ENCODE measurements at regions not wholly inside any gene's neighbourhood (a gene's known extent, or its start where the extent isn't known, plus 50 kb on each side); places are given as distances from the start of the nearest gene placed in this dataset.
"Not testable (repeated sequence)": the region's sequence is repeated elsewhere in the genome, so short reads cannot be mapped to it uniquely, and the experiment has no call there.

DNA sequence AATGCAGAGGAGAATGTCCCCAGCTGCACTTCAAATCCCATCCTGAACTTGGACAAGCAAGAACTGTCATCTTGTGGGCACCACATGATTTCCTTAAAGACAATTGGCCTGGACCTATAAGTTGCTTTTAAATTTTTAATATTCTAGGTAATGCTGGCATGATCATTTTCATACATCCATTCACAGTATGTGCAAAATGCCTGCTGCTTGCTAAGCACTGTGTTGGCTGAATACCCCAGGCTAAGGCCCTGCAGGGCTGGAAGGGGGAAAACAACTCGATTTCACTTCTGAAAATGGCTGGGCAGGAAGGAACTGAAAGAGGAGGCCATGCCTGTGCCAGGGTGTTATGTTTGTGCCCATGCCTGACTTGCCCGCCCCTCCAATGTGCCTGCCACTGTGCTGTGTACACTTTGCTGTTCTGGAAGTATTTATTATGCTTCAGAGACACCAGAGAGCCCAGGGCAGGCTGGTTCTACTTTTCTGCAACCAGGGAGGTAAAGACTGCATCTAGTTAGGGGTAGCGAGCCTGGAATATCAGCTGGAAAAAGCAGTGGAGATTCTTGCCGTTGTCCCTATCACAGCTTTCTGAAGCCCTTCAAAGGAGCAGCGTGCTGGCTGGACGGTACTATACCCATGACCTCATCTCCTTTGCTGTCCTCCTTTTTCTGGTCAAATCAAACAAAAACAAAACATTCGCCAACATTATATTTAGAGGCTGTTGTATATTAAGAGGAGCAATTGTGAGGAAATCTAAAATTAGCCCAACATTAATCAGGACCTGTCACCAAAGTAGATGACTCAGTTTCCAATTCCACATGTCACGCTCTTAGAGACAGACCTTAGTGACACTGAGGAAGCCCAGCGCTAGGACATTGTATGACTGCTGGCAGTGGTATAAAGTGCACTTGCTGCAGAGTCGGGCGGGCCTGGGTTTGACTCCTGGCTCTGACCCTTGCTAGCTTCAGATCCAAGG, 158.1 kb downstream of the DDX1 start:
- no peak for FAIRE-seq
- DNase-seq (ENCODE audit: insufficient read length, low spot score): no peak

DNA sequence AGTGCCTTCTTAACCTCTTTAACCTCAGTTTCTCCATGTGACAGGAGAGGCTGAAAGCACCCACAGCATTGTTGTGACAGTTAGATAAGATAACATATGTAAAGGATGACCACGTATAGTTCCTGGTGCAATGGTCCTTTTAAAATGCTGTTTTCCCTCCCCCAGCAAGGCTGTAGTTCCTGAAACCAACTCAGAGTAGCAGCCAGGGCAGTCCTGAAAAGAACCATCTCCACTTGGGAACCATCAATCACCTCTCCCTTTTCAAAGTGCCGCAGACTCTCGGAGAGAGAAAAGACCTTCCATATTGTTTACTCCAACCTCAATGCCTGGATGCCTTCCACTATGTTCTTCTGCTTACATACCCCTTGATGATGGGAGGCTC, 158.8 kb downstream of the DDX1 start:
- FAIRE-seq (no peak), DNase-seq (ENCODE audit: insufficient read length, low spot score) (no peak)

DNA sequence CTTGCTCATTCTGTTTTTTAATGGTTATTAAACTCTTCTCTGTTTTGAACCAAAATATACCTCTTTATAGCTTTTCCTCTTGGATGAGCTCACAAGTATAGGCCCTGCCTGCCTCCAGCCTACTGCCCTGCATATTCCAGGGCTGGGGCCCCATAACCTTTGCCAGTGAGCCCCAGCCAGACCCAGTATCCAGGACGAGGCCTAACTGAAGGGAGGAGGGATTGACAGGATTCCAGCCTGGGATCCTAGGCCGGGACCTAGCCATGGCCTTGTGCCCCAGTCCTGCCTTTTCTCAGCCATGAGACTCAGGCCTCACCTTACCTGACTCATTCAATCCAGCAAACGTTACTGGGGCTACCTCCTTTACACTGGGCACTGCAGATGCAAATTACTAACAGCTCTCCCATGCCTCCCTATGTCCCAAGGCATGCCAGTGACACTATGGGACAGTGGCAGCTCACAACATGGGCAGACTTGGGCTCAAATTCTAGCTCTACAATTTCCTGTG, 159.2 kb downstream of the DDX1 start:
- FAIRE-seq (no peak), DNase-seq (ENCODE audit: insufficient read length, low spot score) (no peak)

DNA sequence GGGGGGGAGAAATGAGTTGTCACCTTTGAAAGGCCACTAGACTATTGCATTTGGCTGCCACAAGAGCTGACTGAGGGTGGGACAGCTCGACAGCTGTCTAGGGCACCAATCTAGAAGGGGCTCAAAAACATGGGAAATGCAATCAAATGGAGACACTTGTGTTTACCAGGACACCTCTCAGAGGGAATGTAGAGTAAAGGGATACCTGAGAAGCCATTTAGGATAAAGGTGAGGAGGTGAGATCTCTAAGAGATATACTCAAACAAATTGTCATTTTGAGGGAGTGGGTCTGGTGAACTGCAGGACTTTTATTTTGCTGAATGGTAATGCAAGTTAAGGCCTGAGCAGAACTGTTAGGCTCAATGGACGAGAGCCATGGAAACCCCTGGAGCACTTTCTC, 159.8 kb downstream of the DDX1 start:
- DNase-seq (ENCODE audit: insufficient read length, low spot score) (no peak), FAIRE-seq (no peak)

DNA sequence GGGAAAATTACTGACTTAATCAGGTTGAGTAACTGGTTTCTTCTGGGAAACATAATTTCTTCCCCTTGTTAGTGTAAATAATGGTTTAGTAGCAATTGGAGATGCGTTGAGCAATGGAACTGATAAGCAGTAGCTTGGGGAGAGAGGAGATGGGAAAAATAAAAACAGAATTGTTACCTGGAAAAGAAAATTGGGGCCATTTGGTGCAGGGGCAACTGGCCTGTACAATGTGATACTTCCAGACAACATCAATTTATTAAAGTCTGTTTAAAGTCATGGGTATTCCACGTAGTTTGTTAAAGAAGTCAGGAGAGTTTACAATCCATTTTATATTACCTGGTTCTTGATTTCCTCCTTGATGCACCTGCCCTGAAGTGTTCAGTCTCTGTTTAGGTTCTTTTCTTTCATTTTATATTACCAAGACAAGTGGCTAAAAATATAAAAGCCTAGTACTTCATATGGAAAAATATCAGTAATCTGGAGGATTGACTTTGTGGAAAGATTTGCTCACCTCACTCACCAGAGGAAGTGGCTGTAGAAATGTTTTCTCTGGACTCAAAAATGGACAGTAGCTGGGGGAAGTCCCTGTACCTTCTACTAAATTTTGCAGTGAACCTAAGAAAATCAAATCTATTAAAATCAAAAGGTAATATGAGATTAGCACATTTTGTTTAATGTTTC, 161.0 kb downstream of the DDX1 start:
- FAIRE-seq (no peak), DNase-seq (ENCODE audit: insufficient read length, low spot score) (no peak)

DNA sequence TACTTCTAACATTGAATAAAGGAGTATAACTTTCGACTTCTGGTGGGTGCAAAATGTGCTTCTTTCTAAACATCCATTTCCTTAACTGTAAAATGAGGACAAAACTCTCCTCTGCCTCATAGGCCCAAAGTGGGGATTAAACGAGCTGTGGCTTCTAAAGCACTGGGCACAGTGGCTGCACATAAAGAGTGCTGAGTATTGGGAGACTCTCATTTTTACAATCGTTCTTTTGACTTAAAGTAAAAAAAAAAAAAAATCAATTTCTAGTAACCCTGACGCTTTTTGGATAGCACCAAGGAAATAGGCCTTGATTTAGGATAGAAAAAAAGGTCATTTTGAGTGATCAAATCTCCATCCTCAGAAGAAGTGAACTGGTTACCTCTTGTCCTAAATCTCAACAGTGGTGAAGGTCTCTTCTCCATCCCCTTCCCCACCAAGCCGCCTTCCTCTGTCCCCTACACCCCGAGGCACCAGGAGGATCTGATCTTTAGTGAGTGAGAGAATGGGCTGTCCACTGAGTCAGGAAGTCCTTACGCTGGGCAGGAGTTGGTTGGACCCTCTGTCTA, 161.6 kb downstream of the DDX1 start:
- FAIRE-seq (no peak), DNase-seq (ENCODE audit: insufficient read length, low spot score) (no peak)

DNA sequence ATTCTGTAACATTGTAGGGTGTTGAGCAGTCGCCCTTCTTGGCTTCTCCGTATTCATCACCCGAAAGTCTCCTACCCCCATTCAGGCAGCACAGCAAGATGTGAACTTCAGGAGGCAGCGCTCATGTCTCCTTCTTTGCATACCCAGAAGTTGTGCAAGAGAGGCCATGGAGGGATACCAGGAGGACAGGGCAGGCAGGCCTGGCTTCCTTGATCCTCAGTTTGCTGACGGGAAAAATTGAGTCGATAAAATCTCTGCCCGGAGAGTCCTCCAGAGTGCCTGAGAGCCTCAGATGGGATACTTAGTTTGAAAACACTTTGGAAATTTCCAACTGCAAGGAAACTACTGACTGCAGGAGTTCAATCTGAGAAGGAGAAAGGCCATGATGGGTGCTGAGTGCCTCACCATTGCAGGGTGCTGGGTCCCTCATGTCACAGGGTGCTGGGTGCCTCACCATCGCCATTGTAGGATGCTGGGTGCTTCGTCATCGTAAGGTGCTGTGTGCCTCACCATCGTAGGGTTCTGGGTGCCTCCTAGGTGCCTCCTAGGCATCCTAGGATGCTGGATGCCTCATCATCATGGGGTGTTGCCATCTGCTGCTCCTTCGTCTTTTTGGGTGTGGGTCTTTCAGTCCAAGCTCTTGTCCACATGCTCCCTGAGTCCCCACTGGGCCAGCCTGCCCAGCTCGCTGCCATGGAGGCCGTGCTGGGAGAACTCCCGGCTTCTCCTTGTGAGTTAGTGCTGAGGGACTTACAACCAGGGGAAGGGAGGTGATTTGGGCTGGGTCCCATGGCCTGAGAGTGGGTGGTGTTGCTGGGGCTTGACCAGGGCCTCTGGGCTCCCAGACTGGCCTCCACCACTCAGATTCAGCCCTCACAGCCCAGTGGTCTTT, 162.4 kb downstream of the DDX1 start:
- DNase-seq (ENCODE audit: insufficient read length, low spot score) (no peak), FAIRE-seq (no peak)

DNA sequence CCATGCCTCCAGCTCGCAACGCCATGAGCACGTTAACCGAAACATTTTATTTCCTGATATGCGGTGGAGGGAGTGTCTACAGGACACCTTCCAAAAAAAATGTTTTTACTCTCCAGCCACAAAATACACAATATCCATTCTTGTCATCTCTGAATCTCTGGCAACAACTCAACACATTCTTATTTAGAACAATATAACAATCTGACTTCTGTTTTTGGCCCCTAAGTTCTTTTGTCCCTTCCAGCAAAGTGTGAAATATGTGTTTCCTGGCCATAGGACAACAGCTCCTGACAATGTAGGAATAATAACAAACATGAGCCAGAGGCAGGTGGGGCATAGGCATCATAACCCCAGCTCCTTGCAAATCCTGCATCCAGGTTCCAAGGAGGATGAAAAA, 163.0 kb downstream of the DDX1 start:
- DNase-seq (ENCODE audit: insufficient read length, low spot score) (no peak), FAIRE-seq (no peak)

DNA sequence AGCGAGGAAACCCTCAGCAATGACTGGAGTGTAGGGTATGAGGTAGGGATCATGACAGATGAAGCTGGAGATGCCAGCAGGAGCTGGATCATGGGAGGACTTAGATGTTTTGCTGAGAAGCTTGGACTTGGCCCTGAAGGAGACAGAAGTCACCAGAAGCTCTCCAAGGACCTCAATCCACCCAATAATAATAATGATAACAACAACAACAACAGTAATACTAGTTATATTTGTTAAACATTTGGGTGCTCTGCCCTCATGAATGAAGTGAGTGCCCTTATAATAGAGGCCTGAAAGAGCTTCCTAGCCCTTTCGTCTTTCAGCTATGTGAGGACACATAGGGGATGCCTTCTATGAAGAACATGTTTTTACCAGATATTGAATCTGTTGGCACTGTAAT, 163.9 kb downstream of the DDX1 start:
- no peak for FAIRE-seq
- no peak for DNase-seq (ENCODE audit: insufficient read length, low spot score)

DNA sequence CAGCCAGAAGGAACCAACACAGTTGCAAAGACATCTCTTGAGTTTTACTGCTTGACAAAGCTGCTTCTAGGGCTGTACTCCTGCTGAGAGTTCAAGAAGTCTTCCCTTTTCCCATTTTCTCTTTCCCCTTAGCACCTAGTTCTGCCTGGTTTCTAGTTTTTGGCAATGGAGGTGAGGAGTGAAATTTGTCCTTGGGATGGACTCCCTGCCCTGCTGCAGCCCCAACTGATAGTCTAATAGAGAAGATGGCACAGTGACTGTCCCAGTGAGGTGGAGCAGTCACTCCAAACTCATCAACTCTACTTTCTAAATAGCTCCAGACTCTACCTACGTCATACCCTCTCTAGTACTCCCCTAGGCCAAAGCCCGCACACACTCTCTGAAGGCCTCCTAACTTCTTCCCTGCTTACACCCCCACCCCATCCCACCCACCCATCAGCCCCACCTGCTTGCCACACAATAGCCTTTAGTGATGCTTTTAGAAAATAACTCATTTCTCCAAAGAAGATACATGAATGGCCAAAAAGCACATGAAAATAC, 164.4 kb downstream of the DDX1 start:
- FAIRE-seq: no peak
- no peak for DNase-seq (ENCODE audit: insufficient read length, low spot score)

DNA sequence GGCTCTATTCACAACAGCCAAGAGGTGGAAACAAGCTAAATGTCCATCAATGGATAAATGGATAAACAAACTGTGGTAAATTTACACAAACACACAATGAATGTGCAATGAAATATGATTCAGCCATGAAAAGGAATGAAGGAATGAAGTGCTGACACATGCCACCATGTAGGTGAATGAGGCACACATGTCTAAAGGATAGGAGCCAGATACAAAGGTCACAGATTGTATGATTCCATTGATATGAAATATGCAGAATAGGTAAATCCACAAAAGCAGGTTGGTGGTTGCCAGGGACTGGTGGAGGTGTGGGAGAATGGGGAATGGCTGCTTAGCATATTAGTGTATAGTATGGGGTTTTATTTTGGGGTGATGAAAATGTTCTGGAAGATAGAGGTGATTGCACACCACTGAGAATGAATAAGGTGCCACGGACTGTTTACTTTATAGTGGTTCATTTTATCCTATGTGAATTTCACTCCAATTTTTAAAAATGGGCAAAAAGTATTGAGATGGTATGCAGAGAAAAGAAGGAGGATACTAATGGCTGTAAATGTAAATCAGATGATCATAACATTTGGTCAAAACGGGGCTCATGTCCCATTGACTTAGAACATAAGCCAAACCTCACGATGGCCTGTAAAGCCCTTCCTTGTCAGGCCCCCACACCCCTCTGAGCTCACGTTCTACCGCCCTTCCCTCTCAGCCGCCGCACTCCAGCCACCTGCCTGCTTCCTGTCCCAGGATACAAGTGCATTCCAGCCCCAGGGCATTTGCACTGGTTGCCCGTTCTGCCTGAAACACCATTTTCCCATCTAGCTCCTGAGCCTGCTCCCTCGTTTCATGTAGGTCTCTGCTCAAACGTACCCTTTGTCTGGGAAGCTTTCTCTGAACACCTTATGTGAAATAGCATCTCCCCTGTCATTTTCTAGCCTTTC, 165.5 kb downstream of the DDX1 start:
- FAIRE-seq (no peak), DNase-seq (ENCODE audit: insufficient read length, low spot score) (no peak)

DNA sequence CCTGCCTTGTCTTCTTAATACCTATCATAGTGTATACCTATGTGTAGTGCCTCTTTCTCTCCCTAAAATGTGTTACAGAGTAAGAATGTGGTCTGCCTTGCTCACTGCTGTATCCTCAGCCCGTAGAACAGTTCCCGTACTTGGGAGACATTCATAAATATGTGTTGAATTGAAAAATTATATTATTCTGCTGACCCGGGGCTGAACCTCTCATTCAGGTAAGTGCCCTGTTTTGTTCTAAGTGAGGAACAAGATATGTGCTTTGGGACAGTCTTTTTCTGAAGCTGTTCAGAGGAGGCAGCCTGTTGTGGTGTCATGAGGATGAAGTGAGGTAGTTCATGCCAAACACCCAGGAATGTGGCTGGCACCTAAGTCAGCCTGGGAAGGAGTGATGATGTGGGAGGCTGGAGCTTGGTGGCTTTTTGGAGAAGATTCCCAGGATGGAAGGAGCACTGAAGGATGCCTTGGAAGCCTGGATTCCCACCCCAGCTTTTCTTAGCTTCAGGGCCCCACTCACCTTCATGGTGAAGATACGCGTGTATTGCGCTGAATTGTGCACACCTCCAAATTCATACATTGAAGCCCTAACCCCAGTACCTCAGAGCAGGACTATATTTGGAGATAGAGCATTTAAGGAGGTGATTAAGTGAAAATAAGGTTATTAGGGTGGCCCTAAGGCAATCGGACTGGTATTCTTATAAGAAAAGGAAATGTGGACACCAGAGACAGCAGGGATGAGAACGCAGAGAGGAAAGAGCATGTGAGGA, 166.3 kb downstream of the DDX1 start:
- DNase-seq (ENCODE audit: insufficient read length, low spot score) (no peak), FAIRE-seq (no peak)

DNA sequence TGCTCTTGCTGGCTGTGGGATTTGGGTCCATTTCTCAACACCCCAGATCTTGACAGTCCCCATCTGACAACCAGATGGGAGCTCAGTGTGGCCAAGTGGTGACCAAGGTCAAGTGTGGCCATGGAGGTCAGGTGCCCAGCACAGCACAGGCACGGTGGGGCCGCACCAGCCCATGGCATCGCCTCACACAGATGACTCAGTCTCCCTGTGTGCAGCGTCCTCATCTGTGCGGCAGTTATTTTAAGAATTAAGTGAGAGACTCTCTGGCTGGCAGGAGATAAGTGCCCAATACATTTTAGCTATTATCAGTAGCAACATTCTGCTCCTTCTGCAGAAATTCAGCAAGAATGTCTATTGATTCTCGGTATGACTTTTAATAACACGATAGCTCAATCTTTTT, 167.2 kb downstream of the DDX1 start:
- no peak for DNase-seq (ENCODE audit: insufficient read length, low spot score)
- FAIRE-seq: no peak

DNA sequence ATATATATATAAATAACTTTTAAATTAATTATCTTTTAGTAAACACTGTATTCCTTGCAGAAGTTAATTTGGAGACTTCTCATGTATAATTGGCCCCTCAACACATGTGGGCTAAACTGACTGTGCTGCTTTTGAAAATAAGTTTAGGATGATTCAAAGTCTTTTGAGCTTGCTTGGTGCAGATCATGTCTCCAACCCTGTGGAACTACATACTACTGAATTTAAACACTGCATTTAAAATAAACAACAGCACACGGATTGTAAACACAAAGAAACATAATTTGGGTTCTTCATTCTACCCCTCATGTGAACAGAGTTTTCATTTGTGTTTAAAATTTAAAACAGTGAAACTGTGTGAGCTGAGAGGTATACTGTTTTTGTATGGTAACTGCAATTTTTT, 167.7 kb downstream of the DDX1 start:
- no peak for DNase-seq (ENCODE audit: insufficient read length, low spot score)

DNA sequence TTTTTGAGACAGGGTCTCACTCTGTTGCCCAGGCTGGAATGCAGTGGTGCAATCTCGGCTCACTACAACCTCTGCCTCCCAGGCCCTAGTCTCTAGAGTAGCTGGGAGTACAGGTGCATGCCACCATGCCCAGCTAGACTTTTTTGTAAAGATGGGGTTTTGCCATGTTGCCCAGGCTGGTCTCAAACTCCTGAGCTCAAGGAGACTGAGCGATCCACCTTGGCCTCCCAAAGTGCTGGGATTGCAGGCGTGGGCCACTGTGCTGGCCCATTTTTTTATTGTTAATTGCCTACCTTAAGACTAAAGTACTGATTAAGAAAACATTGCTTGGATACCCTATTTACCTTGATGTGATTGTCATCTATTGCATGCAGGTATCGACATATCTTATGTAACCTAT, 168.1 kb downstream of the DDX1 start:
- not testable (repeated sequence) for FAIRE-seq; DNase-seq (ENCODE audit: insufficient read length, low spot score)

More for the DNA sequence above, 167.7 kb downstream of the DDX1 start:
- no peak for FAIRE-seq

DNA sequence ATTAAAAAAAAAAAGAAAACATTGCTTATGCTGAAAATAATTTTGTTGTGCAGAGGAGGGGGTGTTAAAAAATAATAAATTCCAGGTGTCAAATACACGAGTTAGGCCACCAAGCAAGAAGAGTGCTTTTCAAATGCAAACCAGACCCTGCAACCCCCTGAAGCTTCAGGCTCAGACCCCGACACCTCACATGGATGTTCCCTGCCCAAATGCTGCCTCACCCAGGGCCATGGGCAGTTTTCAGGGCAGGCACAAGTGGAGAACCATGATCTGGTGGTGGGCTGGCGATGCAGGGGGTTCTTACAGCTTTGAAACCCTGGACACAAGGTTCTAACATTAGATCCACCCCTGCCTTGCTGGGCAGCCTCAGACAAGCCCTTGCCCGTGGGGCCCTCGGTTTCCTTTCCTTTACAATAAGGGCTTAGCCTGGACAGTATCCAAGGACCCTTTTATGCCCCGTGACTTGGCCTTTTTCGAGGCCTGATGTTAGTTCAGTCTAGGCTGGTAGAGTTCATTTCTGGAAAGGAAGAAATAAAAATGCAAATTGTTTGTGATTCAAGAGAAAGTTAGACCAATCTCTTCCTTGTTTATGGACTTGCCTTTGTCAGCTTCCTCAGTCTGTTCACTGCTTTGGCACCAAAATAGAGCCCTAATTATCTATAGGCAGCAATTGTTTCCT, 168.7 kb downstream of the DDX1 start:
- DNase-seq (ENCODE audit: insufficient read length, low spot score): no peak
- FAIRE-seq: no peak

DNA sequence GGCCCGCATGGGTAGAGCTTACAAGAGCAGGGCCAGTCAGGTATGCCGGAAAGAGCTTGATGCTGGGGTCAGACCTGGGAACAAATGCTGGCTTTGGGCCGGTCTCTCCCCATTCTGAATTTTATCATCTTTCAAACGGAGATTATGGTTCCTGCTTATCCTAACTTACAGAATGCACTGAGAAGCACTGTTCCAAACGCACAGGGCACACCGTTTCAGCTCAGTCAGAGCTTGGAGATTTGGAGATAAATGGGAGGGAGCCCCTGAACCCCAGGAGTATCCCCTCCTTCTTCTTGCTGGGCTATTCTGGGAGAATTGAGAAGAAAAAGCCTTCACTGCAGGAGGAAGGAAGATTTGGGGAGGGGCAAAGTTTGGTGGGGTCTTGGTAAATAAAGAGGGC, 169.4 kb downstream of the DDX1 start:
- FAIRE-seq (no peak), DNase-seq (ENCODE audit: insufficient read length, low spot score) (no peak)

DNA sequence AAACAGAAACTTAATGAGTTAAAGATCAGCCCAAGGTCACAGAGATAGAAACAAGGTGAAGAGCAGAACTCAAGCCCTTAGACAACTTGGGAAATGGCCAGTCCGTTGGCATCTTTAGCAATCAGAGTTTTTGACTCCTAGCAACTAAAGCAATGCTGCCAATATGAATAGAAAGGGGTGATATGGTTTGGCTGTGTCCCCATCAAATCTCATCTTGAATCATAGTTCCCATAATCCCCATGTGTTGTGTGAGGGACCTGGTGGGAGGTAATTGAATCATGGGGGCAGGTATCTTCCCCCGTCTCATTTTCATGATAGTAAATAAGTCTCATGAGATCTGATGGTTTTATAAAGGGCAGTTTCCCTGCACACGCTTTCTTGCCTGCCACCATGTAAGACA, 170.2 kb downstream of the DDX1 start:
- no peak for DNase-seq (ENCODE audit: insufficient read length, low spot score)
- FAIRE-seq: no peak

All from HTR-8/SVneo (cell line).